HEK293T (cell line): ENCODE measurements at regions not wholly inside any gene's neighbourhood (a gene's known extent, or its start where the extent isn't known, plus 50 kb on each side); places are given as distances from the start of the nearest gene placed in this dataset.

Experiments used
- ARNT ChIP-seq: fragments of 450-650 bp; IDR thresholded peaks from 2 replicates; pipeline ENCODE4 v1.6.1; 2017; ENCODE audit warnings: mild to moderate bottlenecking
- BHLHE40 ChIP-seq: fragments of 450-650 bp; IDR thresholded peaks from 2 replicates; pipeline ENCODE4 v1.6.1; 2016; ENCODE audit warnings: mild to moderate bottlenecking, moderate library complexity, borderline replicate concordance
- CTBP1 ChIP-seq: fragments of 450-650 bp; IDR thresholded peaks from 2 replicates; pipeline ENCODE4 v1.6.1; 2016; ENCODE audit warnings: borderline replicate concordance
- ELF4 ChIP-seq: fragments of 450-650 bp; IDR thresholded peaks from 2 replicates; pipeline ENCODE4 v1.6.1; 2017; ENCODE audit warnings: antibody characterized with exemption
- FOXA1 ChIP-seq: fragments of 450-650 bp; IDR thresholded peaks from 2 replicates; pipeline ENCODE4 v1.6.1; 2016; ENCODE audit warnings: mild to moderate bottlenecking
- FOXK2 ChIP-seq: fragments of 450-650 bp; IDR thresholded peaks from 2 replicates; pipeline ENCODE4 v1.6.1; 2016; ENCODE audit warnings: mild to moderate bottlenecking
- FOXM1 ChIP-seq: fragments of 450-650 bp; IDR thresholded peaks from 2 replicates; pipeline ENCODE4 v1.6.1; 2017; ENCODE audit warnings: mild to moderate bottlenecking, borderline replicate concordance
- HDGF ChIP-seq: fragments of 450-650 bp; IDR thresholded peaks from 2 replicates; pipeline ENCODE4 v1.6.1; 2017; ENCODE audit warnings: antibody characterized with exemption, borderline replicate concordance
- NFRKB ChIP-seq: fragments of 450-650 bp; IDR thresholded peaks from 2 replicates; pipeline ENCODE4 v1.6.1; 2016; ENCODE audit warnings: mild to moderate bottlenecking, moderate library complexity
- PKNOX1 ChIP-seq: fragments of 450-650 bp; IDR thresholded peaks from 2 replicates; pipeline ENCODE4 v1.6.1; 2016
- SP1 ChIP-seq: fragments of 450-650 bp; IDR thresholded peaks from 2 replicates; pipeline ENCODE4 v1.6.1; 2017
- SUZ12 ChIP-seq: fragments of 450-650 bp; IDR thresholded peaks from 2 replicates; pipeline ENCODE4 v1.6.1; 2016; ENCODE audit warnings: mild to moderate bottlenecking
- TARDBP ChIP-seq: fragments of 450-650 bp; IDR thresholded peaks from 2 replicates; pipeline ENCODE4 v1.6.1; 2016
- ZNF384 ChIP-seq: fragments of 450-650 bp; IDR thresholded peaks from 2 replicates; pipeline ENCODE4 v1.6.1; 2016

GRCh38 chr6:10093282-10093681 lies 321.6 kb downstream of the TFAP2A start:
- TF ChIP-seq SUZ12, result no peak
- no peak for TF ChIP-seq ZNF384
- no peak for TF ChIP-seq ARNT
- TF ChIP-seq NFRKB, result no peak
- no peak for TF ChIP-seq TARDBP
- TF ChIP-seq FOXM1, result no peak
- no peak for TF ChIP-seq SP1
- no peak for TF ChIP-seq FOXK2
- no peak for TF ChIP-seq FOXA1
- no peak for TF ChIP-seq BHLHE40
- TF ChIP-seq PKNOX1, result no peak
- no peak for TF ChIP-seq ELF4
- TF ChIP-seq CTBP1, result no peak
- no peak for TF ChIP-seq HDGF
